ENCODE measurements at regions not wholly inside any gene's neighbourhood (a gene's known extent, or its start where the extent isn't known, plus 50 kb on each side); places are given as distances from the start of the nearest gene placed in this dataset.

GRCh38 chrX:2574271-2574670, 73.5 kb upstream of the DHRSX start:
- TF ChIP-seq EZH2 (IDR thresholded peaks at IDR 0.05; ENCODE audit: borderline replicate concordance, insufficient read depth, low read depth, low read length, poor library complexity, severe bottlenecking) (no peak), CTCF (IDR thresholded peaks at IDR 0.05) (no peak)
